VCaP (cell line): ENCODE measurements at regions not wholly inside any gene's neighbourhood (a gene's known extent, or its start where the extent isn't known, plus 50 kb on each side); places are given as distances from the start of the nearest gene placed in this dataset.

ENCODE experiments used
- H3K27ac ChIP-seq: fragments of 450-650 bp; 2 replicates; pipeline ENCODE4 v1.5.1; 2017
- CTCF ChIP-seq: fragments of 450-650 bp; conservative IDR thresholded peaks from 2 replicates; pipeline ENCODE4 v1.5.1; 2017; ENCODE audit warnings: mild to moderate bottlenecking, moderate library complexity

- H3K27ac ChIP-seq, result peak overlapping the region; percentile 91; the same call in 1 of the 2 replicates
These were observed 79.5 kb upstream of the ABCD2 start for GRCh38 chr12:39699079-39699478.

DNA sequence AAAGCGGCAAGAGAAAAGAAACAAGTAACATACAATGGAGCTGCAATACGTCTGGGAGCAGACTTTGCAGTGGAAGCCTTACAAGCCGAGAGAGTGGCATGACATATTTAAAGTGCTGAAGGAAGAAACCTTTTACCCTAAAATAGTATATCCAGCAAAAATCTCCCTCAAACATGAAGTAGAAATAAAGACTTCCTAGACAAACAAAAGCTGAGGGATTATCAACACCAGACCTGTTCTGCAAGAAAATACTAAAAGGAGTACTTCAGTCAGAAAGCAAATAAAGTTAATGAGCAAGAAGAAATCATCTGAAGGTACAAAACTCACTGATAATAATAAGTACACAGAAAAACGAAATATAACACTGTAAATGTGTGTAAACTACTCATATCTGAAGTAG, 77.5 kb upstream of the ABCD2 start:
- no peak for TF ChIP-seq CTCF
- H3K27ac ChIP-seq, result peak overlapping the region; percentile 91

GRCh38 chr12:39692258-39692853, 72.8 kb upstream of the ABCD2 start:
- H3K27ac ChIP-seq, result no peak overlapping the region
- TF ChIP-seq CTCF, result peak; percentile 76

GRCh38 chr12:39685854-39686657, 66.5 kb upstream of the ABCD2 start:
- no peak for TF ChIP-seq CTCF
- H3K27ac ChIP-seq, result no peak overlapping the region

- TF ChIP-seq CTCF, result no peak
- H3K27ac ChIP-seq, result no peak overlapping the region
These were observed 63.3 kb upstream of the ABCD2 start for GRCh38 chr12:39682689-39683477.

- H3K27ac ChIP-seq, result no peak overlapping the region
- TF ChIP-seq CTCF, result no peak
These were observed 55.7 kb upstream of the ABCD2 start for GRCh38 chr12:39675263-39675662.

DNA sequence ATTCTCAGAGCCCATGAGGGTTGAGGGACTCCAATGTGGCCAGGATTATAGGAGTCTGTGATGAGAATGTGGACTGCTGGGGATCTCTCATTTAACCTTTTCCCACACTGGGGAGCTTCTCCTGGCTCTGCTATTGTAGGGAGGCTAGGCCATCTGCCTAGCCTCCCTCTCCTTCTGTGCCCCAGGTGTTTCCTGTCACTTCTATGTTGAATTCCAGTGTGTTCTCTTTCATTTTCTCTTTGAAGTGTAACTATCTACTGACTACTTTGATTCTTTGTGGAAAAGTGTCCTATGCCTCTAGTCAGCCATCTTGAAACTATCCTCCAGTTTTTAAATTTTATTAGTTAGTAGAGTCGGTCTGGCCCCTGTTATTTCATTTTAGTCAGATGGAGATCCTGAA, 53.4 kb upstream of the ABCD2 start:
- no peak for TF ChIP-seq CTCF
- peak overlapping the region; percentile 33; the same call in 1 of the 2 replicates for H3K27ac ChIP-seq
